HCT116 (cell line): ENCODE measurements at regions not wholly inside any gene's neighbourhood (a gene's known extent, or its start where the extent isn't known, plus 50 kb on each side); places are given as distances from the start of the nearest gene placed in this dataset.

ENCODE experiments used
- ATAC-seq: fragments of 200-7000 bp; cut with Tn5 transposase; 2 replicates; pipeline ENCODE4 v1.9.1; 2020; ENCODE audit warnings: mild to moderate bottlenecking, moderate library complexity
- BruUV-seq: library from RNA; stranded (reverse); fragments of 400-500 nt; replicated peaks from 2 replicates; lab custom pipeline; 2021; lab: Mats Ljungman, UMichigan
- CTCF ChIA-PET: fragments of 300-600 bp; sonication (Branson Sonifier 250); formaldehyde crosslinking; loops from one replicate; lab custom pipeline; 2021; ENCODE audit warnings: antibody characterized with exemption; lab: Charles Lee
- POLR2A ChIA-PET: fragments of 300-600, 350-600 bp; sonication (Branson Sonifier 250); formaldehyde crosslinking; loops from one replicate; lab custom pipeline; 2021; ENCODE audit warnings: antibody characterized with exemption; lab: Charles Lee
- RAD21 ChIA-PET, 2 experiments: fragments of 300-600 bp; sonication (Branson Sonifier 250); formaldehyde crosslinking; loops; one replicate each; lab custom pipeline; 2023; ENCODE audit warnings: low total read pairs in 2 of 2; ENCODE audit not compliant: uncharacterized antibody in 2 of 2, unreplicated experiment in 2 of 2, low non-redundant PET in 1 of 2; lab: Charles Lee
- DNase-seq: peaks from one replicate; pipeline ENCODE4 v3.0.0-alpha.2; 2010; ENCODE audit warnings: low read depth, low spot score
- H2AFZ ChIP-seq: fragments of 200-600 bp; shearing (Covaris generic), sonication (generic); 2 replicates; pipeline ENCODE4 v1.6.1; 2017; ENCODE audit warnings: low read depth, mixed run types, mixed read lengths, antibody characterized with exemption, low read length; ENCODE audit not compliant: poor library complexity, severe bottlenecking
- H3K27ac ChIP-seq: 2 replicates; pipeline ENCODE4 v1.5.1; 2012; ENCODE audit warnings: low read depth, low read length
- H3K27me3 ChIP-seq: fragments of 200-600 bp; sonication (generic); 2 replicates; pipeline ENCODE4 v1.6.1; 2016; ENCODE audit warnings: mixed run types, low read length, mixed read lengths; ENCODE audit not compliant: insufficient read depth
- H3K36me3 ChIP-seq, 2 experiments: fragments of 200-500 bp in 1 of 2; fragments of 200-600 bp in 1 of 2; sonication (Bioruptor generic) in 1 of 2; sonication (generic) in 1 of 2; 2 replicates each; pipeline versions ENCODE4 v1.5.1 to v1.6.1; 2014 to 2016; ENCODE audit warnings: low read length in 2 of 2, inconsistent platforms in 1 of 2, mixed read lengths in 1 of 2, mixed run types in 1 of 2; ENCODE audit not compliant: insufficient read depth in 2 of 2, control insufficient read depth in 1 of 2
- H3K4me1 ChIP-seq, 2 experiments: fragments of 200-600 bp in 1 of 2; sonication (generic) in 1 of 2; 2 replicates each; pipeline versions ENCODE4 v1.5.1 to v1.6.1; 2012 to 2017; ENCODE audit warnings: low read length in 2 of 2, inconsistent platforms in 1 of 2, mild to moderate bottlenecking in 1 of 2, mixed read lengths in 1 of 2, mixed run types in 1 of 2, moderate library complexity in 1 of 2; ENCODE audit not compliant: insufficient read depth in 2 of 2, control insufficient read depth in 1 of 2
- H3K4me2 ChIP-seq: fragments of 200-600 bp; sonication (generic); 2 replicates; pipeline ENCODE4 v1.6.1; 2017; ENCODE audit warnings: mixed run types, low read length, mixed read lengths
- H3K4me3 ChIP-seq, 2 experiments: fragments of 200-600 bp in 1 of 2; sonication (generic) in 1 of 2; replicated peaks in 1 of 2; 2 replicates each; pipeline ENCODE4 v1.5.1; 2011 to 2016; ENCODE audit warnings: low read length in 2 of 2, control low read depth in 1 of 2, low read depth in 1 of 2, mild to moderate bottlenecking in 1 of 2, mixed read lengths in 1 of 2, mixed run types in 1 of 2
- H3K79me2 ChIP-seq: fragments of 200-600 bp; sonication (generic); 2 replicates; pipeline ENCODE4 v1.6.1; 2017; ENCODE audit warnings: mild to moderate bottlenecking, mixed run types, low read length, moderate library complexity, mixed read lengths; ENCODE audit not compliant: insufficient read depth
- H3K9ac ChIP-seq: fragments of 200-600 bp; sonication (generic); 2 replicates; pipeline ENCODE4 v1.6.1; 2016; ENCODE audit warnings: low read length, mixed read lengths
- H3K9me2 ChIP-seq: fragments of 200-600 bp; sonication (generic), shearing (Covaris generic); 2 replicates; pipeline ENCODE4 v1.6.1; 2017; ENCODE audit warnings: mixed run types, mild to moderate bottlenecking, moderate library complexity; ENCODE audit not compliant: insufficient read depth
- H3K9me3 ChIP-seq, 2 experiments: fragments of 200-500 bp in 1 of 2; fragments of 200-600 bp in 1 of 2; sonication (Bioruptor generic) in 1 of 2; sonication (generic) in 1 of 2; 2 replicates each; pipeline ENCODE4 v1.6.1; 2014 to 2017; ENCODE audit warnings: low read length in 2 of 2, mixed read lengths in 2 of 2, inconsistent platforms in 1 of 2, low read depth in 1 of 2, mild to moderate bottlenecking in 1 of 2, mixed run types in 1 of 2, moderate library complexity in 1 of 2; ENCODE audit not compliant: control insufficient read depth in 1 of 2, insufficient read depth in 1 of 2
- H4K20me1 ChIP-seq: fragments of 200-600 bp; sonication (generic), shearing (Covaris generic); 2 replicates; pipeline ENCODE4 v1.6.1; 2017; ENCODE audit warnings: mixed run types, mild to moderate bottlenecking, moderate library complexity; ENCODE audit not compliant: insufficient read depth
- EGR1 ChIP-seq: IDR thresholded peaks from 2 replicates; pipeline ENCODE4 v1.6.1; 2012; ENCODE audit warnings: low read depth
- ELF1 ChIP-seq: IDR thresholded peaks from 2 replicates; pipeline ENCODE4 v1.6.1; 2012; ENCODE audit warnings: low read depth, borderline replicate concordance
- EZH2phosphoT487 ChIP-seq: fragments of 200-600 bp; IDR thresholded peaks from 2 replicates; pipeline ENCODE4 v1.6.1; 2018; ENCODE audit warnings: antibody characterized with exemption, borderline replicate concordance
- POLR2AphosphoS5 ChIP-seq: IDR thresholded peaks from 2 replicates; pipeline ENCODE4 v1.6.1; 2011; ENCODE audit warnings: mild to moderate bottlenecking, low read depth, low read length, moderate library complexity
- SRF ChIP-seq: IDR thresholded peaks from 2 replicates; pipeline ENCODE4 v1.6.1; 2012; ENCODE audit warnings: low read depth
- intact Hi-C: fragments of 100-400 bp; cut with micrococcal nuclease; formaldehyde crosslinking; loops from 2 replicates; pipeline ENCODE4 v1.10.0; 2022
- TF ChIP-seq, protein P1 (sequence below): IDR thresholded peaks from 2 replicates; pipeline ENCODE4 v1.6.1; 2011; ENCODE audit warnings: mild to moderate bottlenecking, low read length, moderate library complexity; ENCODE audit not compliant: insufficient replicate concordance; ENCODE audit errors: extremely low read depth
- TF ChIP-seq, protein P2 (sequence below), 3 experiments: fragments of 200-600 bp in 1 of 3; sonication (generic) in 1 of 3; IDR thresholded peaks in 2 of 3; conservative IDR thresholded peaks in 1 of 3; 2 replicates each; pipeline ENCODE4 v1.5.1; 2012 to 2017; ENCODE audit warnings: low read depth in 2 of 3, low read length in 2 of 3, antibody characterized with exemption in 1 of 3, borderline replicate concordance in 1 of 3, control low read depth in 1 of 3, mild to moderate bottlenecking in 1 of 3, mixed read lengths in 1 of 3, mixed run types in 1 of 3, moderate library complexity in 1 of 3; ENCODE audit not compliant: insufficient read depth in 1 of 3
- TF ChIP-seq, protein P3 (sequence below): IDR thresholded peaks from 2 replicates; pipeline ENCODE4 v1.6.1; 2012

DNA sequence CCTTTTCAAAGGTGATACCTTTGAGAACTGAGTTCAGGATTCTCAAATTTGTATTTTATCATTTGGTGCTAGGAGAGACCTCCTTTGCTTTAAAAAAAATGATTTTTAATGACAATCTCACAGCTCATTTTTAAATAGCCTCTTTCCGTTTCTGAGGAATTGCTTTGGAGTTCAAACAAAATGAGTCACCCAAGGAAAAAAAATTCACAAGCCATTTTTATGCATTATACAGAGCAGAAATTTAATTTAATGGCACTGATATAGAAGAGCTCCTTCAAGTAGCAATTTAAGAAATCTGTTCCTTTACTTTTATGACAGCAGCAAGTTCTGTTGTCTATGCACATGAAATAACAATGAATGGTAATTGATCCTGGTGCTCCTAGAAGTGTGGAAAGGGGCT, 337.9 kb upstream of the KCNMB2 start:
- H3K9me2 ChIP-seq, result no peaks in the 10 kb centered on the region
- DNase-seq (no peak), ATAC-seq (no peak)
- H3K4me3 ChIP-seq, result no peak overlapping the region
- ChIA-PET CTCF (no interaction called here), RAD21 (no interaction called here), POLR2A (no interaction called here)
- no TSS peak for BruUV-seq
- H3K9ac ChIP-seq, result no peak overlapping the region
- no peak overlapping the region for H3K27ac ChIP-seq
- H3K79me2 ChIP-seq, result no peaks in the 10 kb centered on the region
- H3K4me2 ChIP-seq, result no peak overlapping the region
- no peaks in the 10 kb centered on the region for H3K4me1 ChIP-seq
- intact Hi-C loops, result no loop called here
- H3K9me3 ChIP-seq, result no peaks in the 10 kb centered on the region
- no peaks in the 10 kb centered on the region for H4K20me1 ChIP-seq
- no peaks in the 10 kb centered on the region for H3K36me3 ChIP-seq
- TF ChIP-seq, protein P1, sequence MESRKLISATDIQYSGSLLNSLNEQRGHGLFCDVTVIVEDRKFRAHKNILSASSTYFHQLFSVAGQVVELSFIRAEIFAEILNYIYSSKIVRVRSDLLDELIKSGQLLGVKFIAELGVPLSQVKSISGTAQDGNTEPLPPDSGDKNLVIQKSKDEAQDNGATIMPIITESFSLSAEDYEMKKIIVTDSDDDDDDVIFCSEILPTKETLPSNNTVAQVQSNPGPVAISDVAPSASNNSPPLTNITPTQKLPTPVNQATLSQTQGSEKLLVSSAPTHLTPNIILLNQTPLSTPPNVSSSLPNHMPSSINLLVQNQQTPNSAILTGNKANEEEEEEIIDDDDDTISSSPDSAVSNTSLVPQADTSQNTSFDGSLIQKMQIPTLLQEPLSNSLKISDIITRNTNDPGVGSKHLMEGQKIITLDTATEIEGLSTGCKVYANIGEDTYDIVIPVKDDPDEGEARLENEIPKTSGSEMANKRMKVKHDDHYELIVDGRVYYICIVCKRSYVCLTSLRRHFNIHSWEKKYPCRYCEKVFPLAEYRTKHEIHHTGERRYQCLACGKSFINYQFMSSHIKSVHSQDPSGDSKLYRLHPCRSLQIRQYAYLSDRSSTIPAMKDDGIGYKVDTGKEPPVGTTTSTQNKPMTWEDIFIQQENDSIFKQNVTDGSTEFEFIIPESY, result no peak
- no peak for TF ChIP-seq EZH2phosphoT487
- no peak overlapping the region for H2AFZ ChIP-seq
- H3K27me3 ChIP-seq, result no peaks in the 10 kb centered on the region

DNA sequence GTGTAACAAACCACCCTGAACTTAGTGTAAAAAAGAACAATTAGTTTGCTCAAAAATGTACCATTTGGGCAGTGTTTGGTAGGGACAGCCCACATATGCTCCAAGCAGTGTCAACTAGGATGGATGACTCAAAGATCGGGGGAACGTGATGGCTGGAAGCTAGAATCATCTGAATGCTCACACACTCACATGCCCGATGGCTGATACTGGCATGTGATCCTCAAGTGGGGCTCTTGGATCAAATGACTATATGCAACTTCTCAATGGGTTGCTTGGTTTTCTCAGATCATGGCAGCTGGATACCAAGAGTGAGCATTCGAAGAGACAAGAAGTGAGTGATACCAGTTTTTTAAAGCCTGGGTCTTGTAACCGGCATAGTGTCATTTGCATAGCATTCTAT, 335.9 kb upstream of the KCNMB2 start:
- H3K27ac ChIP-seq, result no peak overlapping the region
- CTCF ChIA-PET, result no interaction called here

More for the DNA sequence above, 335.9 kb upstream of the KCNMB2 start:
- DNase-seq (no peak), ATAC-seq (no peak)
- H3K9me3 ChIP-seq, result no peaks in the 10 kb centered on the region
- no peaks in the 10 kb centered on the region for H4K20me1 ChIP-seq
- no peak overlapping the region for H3K4me2 ChIP-seq
- no peak overlapping the region for H3K4me3 ChIP-seq
- no peak for TF ChIP-seq EZH2phosphoT487
- TF ChIP-seq ELF1, result no peak
- TF ChIP-seq EGR1, result no peak
- TF ChIP-seq SRF, result no peak
- no peak for TF ChIP-seq POLR2AphosphoS5
- TF ChIP-seq, protein P2, sequence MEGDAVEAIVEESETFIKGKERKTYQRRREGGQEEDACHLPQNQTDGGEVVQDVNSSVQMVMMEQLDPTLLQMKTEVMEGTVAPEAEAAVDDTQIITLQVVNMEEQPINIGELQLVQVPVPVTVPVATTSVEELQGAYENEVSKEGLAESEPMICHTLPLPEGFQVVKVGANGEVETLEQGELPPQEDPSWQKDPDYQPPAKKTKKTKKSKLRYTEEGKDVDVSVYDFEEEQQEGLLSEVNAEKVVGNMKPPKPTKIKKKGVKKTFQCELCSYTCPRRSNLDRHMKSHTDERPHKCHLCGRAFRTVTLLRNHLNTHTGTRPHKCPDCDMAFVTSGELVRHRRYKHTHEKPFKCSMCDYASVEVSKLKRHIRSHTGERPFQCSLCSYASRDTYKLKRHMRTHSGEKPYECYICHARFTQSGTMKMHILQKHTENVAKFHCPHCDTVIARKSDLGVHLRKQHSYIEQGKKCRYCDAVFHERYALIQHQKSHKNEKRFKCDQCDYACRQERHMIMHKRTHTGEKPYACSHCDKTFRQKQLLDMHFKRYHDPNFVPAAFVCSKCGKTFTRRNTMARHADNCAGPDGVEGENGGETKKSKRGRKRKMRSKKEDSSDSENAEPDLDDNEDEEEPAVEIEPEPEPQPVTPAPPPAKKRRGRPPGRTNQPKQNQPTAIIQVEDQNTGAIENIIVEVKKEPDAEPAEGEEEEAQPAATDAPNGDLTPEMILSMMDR (IDR thresholded peaks at IDR 0.05 in 2 of 3, conservative IDR thresholded peaks at IDR 0.05 in 1 of 3; ENCODE audit: borderline replicate concordance in 1 of 3, insufficient read depth in 1 of 3, low read depth in 2 of 3, low read length in 2 of 3), result no peak
- TF ChIP-seq, protein P3, sequence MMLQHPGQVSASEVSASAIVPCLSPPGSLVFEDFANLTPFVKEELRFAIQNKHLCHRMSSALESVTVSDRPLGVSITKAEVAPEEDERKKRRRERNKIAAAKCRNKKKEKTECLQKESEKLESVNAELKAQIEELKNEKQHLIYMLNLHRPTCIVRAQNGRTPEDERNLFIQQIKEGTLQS, result no peak
- H3K79me2 ChIP-seq, result no peaks in the 10 kb centered on the region
- H2AFZ ChIP-seq, result no peak overlapping the region
- intact Hi-C loops, result no loop called here
- no peaks in the 10 kb centered on the region for H3K27me3 ChIP-seq
- H3K36me3 ChIP-seq, result no peaks in the 10 kb centered on the region
- H3K4me1 ChIP-seq, result no peaks in the 10 kb centered on the region
- H3K9me2 ChIP-seq, result no peaks in the 10 kb centered on the region
- ChIA-PET POLR2A (no interaction called here), RAD21 (no interaction called here)
- no peak overlapping the region for H3K9ac ChIP-seq
- no TSS peak for BruUV-seq
